HepG2 (cell line): ENCODE measurements at regions not wholly inside any gene's neighbourhood (a gene's known extent, or its start where the extent isn't known, plus 50 kb on each side); places are given as distances from the start of the nearest gene placed in this dataset.

Experiments
- ATAC-seq: fragments of 200-7000 bp; cut with Tn5 transposase; 3 replicates; pipeline ENCODE4 v1.9.1; 2020; ENCODE audit warnings: mild to moderate bottlenecking, moderate library complexity
- BruUV-seq: library from RNA; stranded (reverse); fragments of 400-500 nt; replicated peaks from 2 replicates; lab custom pipeline; 2021; lab: Mats Ljungman, UMichigan
- CTCF ChIA-PET: fragments of 300-600 bp; formaldehyde crosslinking; extraction: SDS; loops from one replicate; lab custom pipeline; 2021; ENCODE audit warnings: low total read pairs, inconsistent platforms, low intra/inter-chr PET ratio; lab: Yijun Ruan, JAX
- POLR2A ChIA-PET: fragments of 350-600 bp; sonication (Branson Sonifier 250); formaldehyde crosslinking; loops from one replicate; lab custom pipeline; 2020; ENCODE audit warnings: antibody characterized with exemption, inconsistent platforms; lab: Yijun Ruan, JAX
- DNase-seq: peaks from one replicate; pipeline ENCODE4 v3.0.0-alpha.2; 2015; ENCODE audit warnings: low spot score
- FAIRE-seq: peaks from 3 replicates; lab custom pipeline; 2011; peaks lifted over from hg19 to GRCh38; lab: Jason Lieb, UNC
- H2AFZ ChIP-seq: one replicate; pipeline ENCODE4 v1.6.1; 2011; ENCODE audit warnings: low read length, inconsistent platforms
- H3K27ac ChIP-seq: fragments of 300-600 bp; 3 replicates; pipeline ENCODE4 v1.8.0; 2011; ENCODE audit warnings: mixed run types, mild to moderate bottlenecking, mixed read lengths, low read length, inconsistent platforms; ENCODE audit not compliant: insufficient read depth; ENCODE audit errors: extremely low read length
- H3K27me3 ChIP-seq, 2 experiments: fragments of 200-600 bp in 1 of 2; 2 replicates in 1 of 2; 3 replicates in 1 of 2; pipeline versions ENCODE4 v1.6.0 to v1.8.0; 2011; ENCODE audit warnings: low read length in 2 of 2, mild to moderate bottlenecking in 2 of 2, moderate library complexity in 2 of 2, inconsistent platforms in 1 of 2; ENCODE audit not compliant: insufficient read depth in 2 of 2, control insufficient read depth in 1 of 2
- H3K36me3 ChIP-seq, 2 experiments: fragments of 200-600 bp in 1 of 2; replicated peaks in 1 of 2; 2 replicates in 1 of 2; 3 replicates in 1 of 2; pipeline versions ENCODE4 v1.5.1 to v1.8.0; 2011; ENCODE audit warnings: low read length in 2 of 2, inconsistent platforms in 1 of 2; ENCODE audit not compliant: insufficient read depth in 2 of 2, control insufficient read depth in 1 of 2
- H3K4me1 ChIP-seq: 2 replicates; pipeline ENCODE4 v1.5.1; 2012; ENCODE audit warnings: low read length, inconsistent platforms; ENCODE audit not compliant: insufficient read depth
- H3K4me2 ChIP-seq: 2 replicates; pipeline ENCODE4 v1.6.0; 2011; ENCODE audit warnings: low read depth, low read length, inconsistent platforms
- H3K4me3 ChIP-seq, 3 experiments: fragments of 200-600 bp in 1 of 3; sonication (generic), shearing (Covaris generic) in 1 of 3; replicated peaks in 1 of 3; 2 replicates each; pipeline ENCODE4 v1.5.1; 2011 to 2016; ENCODE audit warnings: low read length in 3 of 3, inconsistent platforms in 2 of 3, low read depth in 2 of 3, mild to moderate bottlenecking in 2 of 3, control low read depth in 1 of 3, mixed read lengths in 1 of 3; ENCODE audit not compliant: insufficient read depth in 1 of 3
- H3K79me2 ChIP-seq: one replicate; pipeline ENCODE4 v1.6.1; 2011; ENCODE audit warnings: low read length, inconsistent platforms; ENCODE audit not compliant: insufficient read depth
- H3K9ac ChIP-seq: 2 replicates; pipeline ENCODE4 v1.6.0; 2011; ENCODE audit warnings: mild to moderate bottlenecking, low read depth, low read length, inconsistent platforms; ENCODE audit not compliant: insufficient read depth
- H3K9me3 ChIP-seq: 2 replicates; pipeline ENCODE4 v1.5.1; 2012; ENCODE audit warnings: mild to moderate bottlenecking, low read length
- H4K20me1 ChIP-seq: 2 replicates; pipeline ENCODE4 v1.6.0; 2011; ENCODE audit warnings: inconsistent platforms, mild to moderate bottlenecking, low read length, moderate library complexity; ENCODE audit not compliant: insufficient read depth
- KDM5B ChIP-seq: sonication (generic); formaldehyde crosslinking; IDR thresholded peaks from 2 replicates; pipeline ENCODE4 v1.4.0; 2020; ENCODE audit warnings: missing genetic modification reagents, mild to moderate bottlenecking, borderline replicate concordance
- MLLT10 ChIP-seq: sonication (generic); formaldehyde crosslinking; IDR thresholded peaks from 2 replicates; pipeline ENCODE4 v1.4.0; 2020; ENCODE audit warnings: missing genetic modification reagents
- RXRB ChIP-seq: IDR thresholded peaks from 2 replicates; pipeline ENCODE4 v1.6.1; 2016; ENCODE audit warnings: borderline replicate concordance, missing genetic modification reagents, missing compliant biosample characterization
- SATB2 ChIP-seq: sonication (generic); formaldehyde crosslinking; IDR thresholded peaks from 2 replicates; pipeline ENCODE4 v1.5.0; 2020; ENCODE audit warnings: missing genetic modification reagents
- SMYD3 ChIP-seq: sonication (generic); formaldehyde crosslinking; IDR thresholded peaks from 2 replicates; pipeline ENCODE4 v1.8.1; 2023; ENCODE audit warnings: mild to moderate bottlenecking, missing genetic modification reagents
- ZBTB3 ChIP-seq: sonication (generic); formaldehyde crosslinking; IDR thresholded peaks from 2 replicates; pipeline ENCODE4 v1.4.0; 2020; ENCODE audit warnings: low read depth, mild to moderate bottlenecking, moderate library complexity, missing genetic modification reagents, borderline replicate concordance
- ZBTB38 ChIP-seq: sonication (generic); formaldehyde crosslinking; IDR thresholded peaks from 2 replicates; pipeline ENCODE4 v1.5.1; 2020; ENCODE audit warnings: mild to moderate bottlenecking, missing genetic modification reagents
- ZGPAT ChIP-seq: IDR thresholded peaks from 2 replicates; pipeline ENCODE4 v1.6.1; 2016; ENCODE audit warnings: mild to moderate bottlenecking
- WGBS: methylation state at CpG from one replicate; pipeline ENCODE4 v1.1.6; 2017; ENCODE audit warnings: low lambda C conversion rate; 5-methylcytosine and 5-hydroxymethylcytosine counted together
- in situ Hi-C: cut with HindIII; loops from 2 replicates; pipeline ENCODE4 v1.10.0; 2017; ENCODE audit warnings: low pct_unique_long_range_greater_than_20kb; ENCODE audit not compliant: extremely low pct_ligation_motif_present
- intact Hi-C: fragments of 100-400 bp; cut with micrococcal nuclease; formaldehyde crosslinking; loops from one replicate; pipeline ENCODE4 v1.10.0; 2022; ENCODE audit not compliant: unreplicated experiment

DNA sequence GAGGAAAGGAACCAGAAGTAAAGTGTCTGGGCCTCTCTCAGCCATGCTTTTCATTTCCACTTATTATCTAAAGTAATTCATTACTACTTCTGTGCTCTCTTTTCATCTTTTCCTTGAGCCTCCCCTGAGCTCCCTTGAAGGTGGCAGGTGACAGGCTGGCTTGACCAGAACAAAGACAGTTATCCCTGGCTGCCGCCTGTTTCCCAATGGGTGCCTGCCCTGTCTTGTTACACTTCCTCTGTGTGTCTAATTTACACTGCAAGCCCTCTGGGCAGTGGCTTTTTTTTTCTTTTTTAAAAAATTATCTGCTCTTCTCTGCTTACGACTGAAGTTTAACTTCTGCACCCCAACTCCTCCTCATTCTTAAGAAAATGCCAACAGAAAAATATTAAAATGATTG, 113.4 kb downstream of the NGF start:
- ChIA-PET CTCF (no interaction called here), POLR2A (no interaction called here)
- intact Hi-C loops (no loop called here), in situ Hi-C loops (no loop called here)
- Histone ChIP-seq H4K20me1 (no peaks in the 10 kb centered on the region), H3K27ac (no peak overlapping the region), H3K4me2 (no peak overlapping the region), H3K9ac (no peak overlapping the region), H3K27me3 (no peaks in the 10 kb centered on the region), H3K4me1 (no peaks in the 10 kb centered on the region), H2AFZ (no peak overlapping the region), H3K36me3 (no peaks in the 10 kb centered on the region), H3K4me3 (no peak overlapping the region), H3K9me3 (no peaks in the 10 kb centered on the region), H3K79me2 (no peaks in the 10 kb centered on the region)
- 4% methylated on average over 2 of the region's 2 CpGs for WGBS
- TF ChIP-seq ZBTB3: no peak
- TF ChIP-seq KDM5B (CRISPR knock-in tag): no peak
- no peak for TF ChIP-seq ZGPAT (CRISPR knock-in tag)
- FAIRE-seq (no peak), ATAC-seq (no peak), DNase-seq (no peak)
- BruUV-seq: no TSS peak

DNA sequence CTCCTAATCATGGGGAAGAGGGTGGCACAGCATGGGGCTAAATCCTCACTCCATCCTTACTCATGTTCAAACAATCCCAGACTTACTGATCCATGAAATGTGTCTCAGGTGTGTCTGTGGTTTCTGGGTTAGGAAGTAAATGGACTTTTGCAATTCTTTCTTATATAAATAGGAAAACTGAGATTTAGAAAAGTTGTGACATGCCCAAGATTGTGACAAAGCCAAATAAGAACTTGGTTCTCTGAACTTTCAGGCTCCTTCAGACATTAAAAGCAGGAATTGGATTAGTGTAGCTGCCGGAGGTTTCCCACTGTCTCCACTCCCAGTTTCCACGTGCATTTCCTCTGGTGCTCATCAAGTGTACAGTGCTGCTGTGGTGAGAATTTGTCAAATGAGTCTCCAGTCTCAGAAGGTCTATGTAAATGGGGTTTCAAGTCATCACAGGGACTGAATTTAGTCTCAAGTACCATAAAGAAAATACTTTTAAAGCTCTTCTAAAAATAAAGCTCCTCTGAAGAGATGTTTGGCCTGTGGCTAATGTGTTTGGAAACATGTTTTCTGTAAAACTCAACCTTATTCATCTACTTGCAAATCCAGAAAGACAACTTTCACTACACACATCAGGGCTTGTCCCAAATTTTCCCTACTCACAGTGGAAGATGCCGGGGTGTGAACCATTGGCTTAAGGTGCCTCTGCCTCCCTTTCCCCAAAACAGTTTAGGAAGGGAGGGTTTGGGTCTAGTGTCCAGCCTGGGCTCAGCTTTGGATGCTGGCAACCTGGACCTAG, 115.2 kb downstream of the NGF start:
- intact Hi-C loops (no loop called here), in situ Hi-C loops (no loop called here)
- BruUV-seq: no TSS peak
- no peak overlapping the region for H3K27ac ChIP-seq
- no peak overlapping the region for H3K4me2 ChIP-seq
- H4K20me1 ChIP-seq: no peaks in the 10 kb centered on the region
- H2AFZ ChIP-seq: no peak overlapping the region
- TF ChIP-seq MLLT10 (CRISPR knock-in tag) (no peak), RXRB (CRISPR knock-in tag) (no peak), SATB2 (CRISPR knock-in tag) (no peak), SMYD3 (CRISPR knock-in tag) (no peak), ZBTB38 (CRISPR knock-in tag) (no peak)
- H3K79me2 ChIP-seq: no peaks in the 10 kb centered on the region
- H3K4me3 ChIP-seq: no peak overlapping the region
- FAIRE-seq: no peak
- no peaks in the 10 kb centered on the region for H3K36me3 ChIP-seq
- no peak for ATAC-seq
- DNase-seq: no peak
- ChIA-PET CTCF (no interaction called here), POLR2A (no interaction called here)
- H3K9ac ChIP-seq: no peak overlapping the region
- 33% methylated on average over 3 of the region's 3 CpGs for WGBS
- H3K9me3 ChIP-seq: no peaks in the 10 kb centered on the region
- no peaks in the 10 kb centered on the region for H3K27me3 ChIP-seq
- H3K4me1 ChIP-seq: no peaks in the 10 kb centered on the region
